Activated CD8-positive, alpha-beta T cell treated with anti-CD3 and anti-CD28 coated beads for 36 hours (primary cell): ENCODE measurements at regions not wholly inside any gene's neighbourhood (a gene's known extent, or its start where the extent isn't known, plus 50 kb on each side); places are given as distances from the start of the nearest gene placed in this dataset.
"Not testable (repeated sequence)": the region's sequence is repeated elsewhere in the genome, so short reads cannot be mapped to it uniquely, and the experiment has no call there.

Experiments used
- ATAC-seq: fragments of 200-7000 bp; cut with Tn5 transposase; one replicate; pipeline ENCODE4 v1.10.0; 2021; ENCODE audit warnings: mild to moderate bottlenecking, moderate library complexity
- CTCF ChIA-PET: fragments of 350-600 bp; sonication (Branson Sonifier 250); formaldehyde crosslinking; loops from one replicate; lab custom pipeline; 2021; ENCODE audit warnings: antibody characterized with exemption; lab: Charles Lee
- POLR2A ChIA-PET: fragments of 350-600 bp; sonication (Branson Sonifier 250); formaldehyde crosslinking; loops from one replicate; lab custom pipeline; 2021; ENCODE audit warnings: antibody characterized with exemption; lab: Charles Lee
- DNase-seq: peaks from one replicate; pipeline ENCODE4 v3.0.0-alpha.2; 2020
- H3K27ac Mint-ChIP-seq: one replicate; pipeline ENCODE4 v1.8.0; 2021; ENCODE audit warnings: mild to moderate bottlenecking, mixed read lengths
- H3K27me3 Mint-ChIP-seq: one replicate; pipeline ENCODE4 v1.8.0; 2021; ENCODE audit warnings: mixed read lengths
- H3K36me3 Mint-ChIP-seq: one replicate; pipeline ENCODE4 v1.8.0; 2021; ENCODE audit warnings: low read depth, mixed read lengths
- H3K4me1 Mint-ChIP-seq: one replicate; pipeline ENCODE4 v1.8.0; 2021; ENCODE audit warnings: low read depth, mixed read lengths
- H3K4me3 Mint-ChIP-seq: one replicate; pipeline ENCODE4 v1.8.0; 2021; ENCODE audit warnings: mild to moderate bottlenecking, moderate library complexity, mixed read lengths
- H3K9me3 Mint-ChIP-seq: one replicate; pipeline ENCODE4 v1.8.0; 2021; ENCODE audit warnings: mixed read lengths
- CTCF ChIP-seq: fragments of 200-600 bp; IDR thresholded peaks from one replicate; pipeline ENCODE4 v1.8.0; 2022; ENCODE audit warnings: antibody characterized with exemption, mild to moderate bottlenecking
- intact Hi-C: fragments of 100-400 bp; cut with micrococcal nuclease; formaldehyde crosslinking; loops from one replicate; pipeline ENCODE4 v1.10.0; 2022

- ChIA-PET CTCF (interaction anchor here (0.6 to 2.2 kb wide), 14 partner anchors 12 to 477 kb away, joined by 3 to 9 read pairs (median 4); partner anchors contain the start of gene ZNF398), POLR2A (interaction anchor here (1.3 to 1.7 kb wide), 3 partner anchors 21 to 262 kb away, joined by 3 to 7 read pairs (median 3); no protein-coding TSS in a partner anchor)
- DNase-seq (peak; percentile 69), ATAC-seq (peak; percentile 8)
- H3K4me1 Mint-ChIP-seq: peaks cover 39% of the 10 kb centered on the region
- no peaks in the 10 kb centered on the region for H3K9me3 Mint-ChIP-seq
- H3K27me3 Mint-ChIP-seq: peaks cover 8% of the 10 kb centered on the region
- H3K36me3 Mint-ChIP-seq: peaks cover 32% of the 10 kb centered on the region
- intact Hi-C loops: loop anchor here (1.0 to 10.0 kb wide), 2 partner anchors 24 to 119 kb away; no protein-coding TSS in a partner anchor
- peak overlapping the region; percentile 95 for H3K4me3 Mint-ChIP-seq
- TF ChIP-seq CTCF: no peak
- H3K27ac Mint-ChIP-seq: peak overlapping the region; percentile 80
These were observed 126.4 kb upstream of the ZNF746 start for GRCh38 chr7:149624006-149624405.

- H3K4me1 Mint-ChIP-seq: peaks cover 39% of the 10 kb centered on the region
- peak overlapping the region; percentile 95 for H3K4me3 Mint-ChIP-seq
- intact Hi-C loops: loop anchor here (10.0 kb wide), 1 partner anchor 119 kb away; no protein-coding TSS in a partner anchor
- ChIA-PET CTCF (interaction anchor here (1.6 to 1.7 kb wide), 4 partner anchors 41 to 476 kb away, joined by 3 to 7 read pairs (median 5); partner anchors contain the start of gene ZNF398), POLR2A (interaction anchor here (0.6 to 1.7 kb wide), 4 partner anchors 20 to 730 kb away, joined by 3 to 7 read pairs (median 4); no protein-coding TSS in a partner anchor)
- H3K36me3 Mint-ChIP-seq: peaks cover 34% of the 10 kb centered on the region
- H3K27me3 Mint-ChIP-seq, ATAC-seq, H3K9me3 Mint-ChIP-seq: not testable (repeated sequence)
- peak; percentile 31 for DNase-seq
- H3K27ac Mint-ChIP-seq: peak overlapping the region; percentile 80
These were observed 125.8 kb upstream of the ZNF746 start for GRCh38 chr7:149623262-149623997.

GRCh38 chr7:149622444-149623210, 125.0 kb upstream of the ZNF746 start:
- no peak for DNase-seq
- no peak for TF ChIP-seq CTCF
- Mint-ChIP-seq H3K4me1 (peaks cover 39% of the 10 kb centered on the region), H3K9me3 (no peaks in the 10 kb centered on the region), H3K27me3 (peaks cover 4% of the 10 kb centered on the region), H3K27ac (peak overlapping the region; percentile 85), H3K4me3 (peak overlapping the region; percentile 95), H3K36me3 (peaks cover 39% of the 10 kb centered on the region)
- intact Hi-C loops: loop anchor here (10.0 kb wide), 1 partner anchor 118 kb away; no protein-coding TSS in a partner anchor
- ChIA-PET POLR2A (interaction anchor here (0.6 to 1.0 kb wide), 4 partner anchors 10 to 729 kb away, joined by 3 to 4 read pairs (median 3); no protein-coding TSS in a partner anchor), CTCF (interaction anchor here (0.7 kb wide), 2 partner anchors 23 to 48 kb away, joined by 3 to 4 read pairs; no protein-coding TSS in a partner anchor)
- ATAC-seq: no peak

GRCh38 chr7:149621776-149622175, 124.2 kb upstream of the ZNF746 start:
- Mint-ChIP-seq H3K9me3 (no peaks in the 10 kb centered on the region), H3K4me3 (peak overlapping the region; percentile 95), H3K27ac (peak overlapping the region; percentile 85), H3K36me3 (peaks cover 47% of the 10 kb centered on the region), H3K27me3 (peaks cover 3% of the 10 kb centered on the region), H3K4me1 (peaks cover 39% of the 10 kb centered on the region)
- intact Hi-C loops: loop anchor here (10.0 kb wide), 1 partner anchor 117 kb away; no protein-coding TSS in a partner anchor
- ATAC-seq (peak; percentile 50), DNase-seq (peak; percentile 72)
- no peak for TF ChIP-seq CTCF
- ChIA-PET POLR2A (interaction anchor here (1.0 to 1.7 kb wide), 3 partner anchors 9 to 336 kb away, joined by 3 to 4 read pairs (median 3); no protein-coding TSS in a partner anchor), CTCF (interaction anchor here (0.7 kb wide), 1 partner anchor 22 kb away, joined by 4 read pairs; no protein-coding TSS in a partner anchor)

GRCh38 chr7:149620961-149621360, 123.4 kb upstream of the ZNF746 start:
- no peak overlapping the region for H3K4me3 Mint-ChIP-seq
- peaks cover 39% of the 10 kb centered on the region for H3K4me1 Mint-ChIP-seq
- no peak for TF ChIP-seq CTCF
- H3K36me3 Mint-ChIP-seq: peaks cover 54% of the 10 kb centered on the region
- ChIA-PET POLR2A (interaction anchor here (0.9 to 1.7 kb wide), 3 partner anchors 8 to 22 kb away, joined by 3 to 4 read pairs (median 4); no protein-coding TSS in a partner anchor), CTCF (no interaction called here)
- ATAC-seq: peak; percentile 47
- H3K9me3 Mint-ChIP-seq: no peaks in the 10 kb centered on the region
- peak; percentile 88 for DNase-seq
- peak overlapping the region; percentile 85 for H3K27ac Mint-ChIP-seq
- H3K27me3 Mint-ChIP-seq: no peaks in the 10 kb centered on the region
- intact Hi-C loops: loop anchor here (10.0 kb wide), 1 partner anchor 116 kb away; no protein-coding TSS in a partner anchor
